K562 (cell line): ENCODE measurements at regions not wholly inside any gene's neighbourhood (a gene's known extent, or its start where the extent isn't known, plus 50 kb on each side); places are given as distances from the start of the nearest gene placed in this dataset.

Experiments used
- ATAC-seq: fragments of 200-7000 bp; cut with Tn5 transposase; 3 replicates; pipeline ENCODE4 v1.9.1; 2020; ENCODE audit warnings: moderate library complexity
- BruUV-seq: library from RNA; stranded (reverse); fragments of 400-500 nt; replicated peaks from 2 replicates; lab custom pipeline; 2021; lab: Mats Ljungman, UMichigan
- CTCF ChIA-PET: fragments of 300-600 bp; formaldehyde crosslinking; extraction: SDS; loops from one replicate; lab custom pipeline; 2021; ENCODE audit warnings: low intra/inter-chr PET ratio; lab: Yijun Ruan, JAX
- POLR2A ChIA-PET: fragments of 300-600, 350-650 bp; sonication (Branson Sonifier 250); formaldehyde crosslinking; extraction: SDS; loops from one replicate; lab custom pipeline; 2021; ENCODE audit warnings: antibody characterized with exemption, inconsistent platforms; lab: Yijun Ruan, JAX
- DNase-seq, 4 experiments: peaks; one replicate each; pipeline versions ENCODE4 v3.0.0 to v3.0.0-alpha.2; 2011 to 2018; ENCODE audit warnings: low spot score in 3 of 4, mixed read lengths in 3 of 4; ENCODE audit errors: extremely low read depth in 1 of 4
- FAIRE-seq: peaks from 2 replicates; lab custom pipeline; 2011; peaks lifted over from hg19 to GRCh38; lab: Jason Lieb, UNC
- H2AFZ ChIP-seq: 2 replicates; pipeline ENCODE4 v1.6.0; 2011; ENCODE audit warnings: low read depth, low read length, control low read depth, inconsistent platforms
- H3K27ac ChIP-seq: fragments of 200-600 bp; 3 replicates; pipeline ENCODE4 v1.8.0; 2011; ENCODE audit warnings: low read depth, mild to moderate bottlenecking, control low read depth, inconsistent platforms, low read length, moderate library complexity, mixed read lengths; ENCODE audit errors: extremely low read depth
- H3K27me3 ChIP-seq, 2 experiments: fragments of 300-600 bp in 1 of 2; 2 replicates in 1 of 2; 3 replicates in 1 of 2; pipeline versions ENCODE4 v1.6.0 to v1.8.0; 2011; ENCODE audit warnings: inconsistent platforms in 2 of 2, low read length in 2 of 2, mild to moderate bottlenecking in 1 of 2, mixed read lengths in 1 of 2, moderate library complexity in 1 of 2; ENCODE audit not compliant: control insufficient read depth in 2 of 2, insufficient read depth in 2 of 2
- H3K36me3 ChIP-seq: fragments of 300-600 bp; 3 replicates; pipeline ENCODE4 v1.8.0; 2011; ENCODE audit warnings: mild to moderate bottlenecking, low read length, inconsistent platforms; ENCODE audit not compliant: control insufficient read depth, insufficient read depth
- H3K4me1 ChIP-seq, 2 experiments: fragments of 200-600 bp in 1 of 2; replicated peaks in 1 of 2; 2 replicates in 1 of 2; 3 replicates in 1 of 2; pipeline versions ENCODE4 v1.5.1 to v1.8.0; 2011; ENCODE audit warnings: inconsistent platforms in 2 of 2, low read length in 2 of 2, mild to moderate bottlenecking in 1 of 2, mixed read lengths in 1 of 2, moderate library complexity in 1 of 2; ENCODE audit not compliant: control insufficient read depth in 2 of 2, insufficient read depth in 2 of 2
- H3K4me2 ChIP-seq: 2 replicates; pipeline ENCODE4 v1.6.1; 2011; ENCODE audit warnings: low read length, control low read depth, inconsistent platforms, mixed read lengths; ENCODE audit not compliant: insufficient read depth
- H3K4me3 ChIP-seq: fragments of 200-600 bp; sonication (generic), shearing (Covaris generic); 2 replicates; pipeline ENCODE4 v1.5.1; 2016; ENCODE audit warnings: control low read depth, inconsistent platforms
- H3K79me2 ChIP-seq: fragments of 200-600 bp; 3 replicates; pipeline ENCODE4 v1.8.0; 2011; ENCODE audit warnings: low read length, inconsistent platforms; ENCODE audit not compliant: control insufficient read depth, insufficient read depth
- H3K9ac ChIP-seq, 2 experiments: 2 replicates each; pipeline versions ENCODE4 v1.6.0 to v1.6.1; 2011; ENCODE audit warnings: low read depth in 2 of 2, low read length in 2 of 2, control low read depth in 1 of 2, inconsistent platforms in 1 of 2, mild to moderate bottlenecking in 1 of 2, mixed read lengths in 1 of 2; ENCODE audit not compliant: insufficient read depth in 1 of 2
- H3K9me1 ChIP-seq: one replicate; pipeline ENCODE4 v1.6.0; 2011; ENCODE audit warnings: inconsistent platforms, mild to moderate bottlenecking, low read length, moderate library complexity; ENCODE audit not compliant: control insufficient read depth, insufficient read depth
- H3K9me3 ChIP-seq: replicated peaks from 2 replicates; pipeline ENCODE4 v1.5.1; 2011; ENCODE audit warnings: low read depth, low read length, inconsistent platforms; ENCODE audit not compliant: control insufficient read depth, insufficient read depth
- H4K20me1 ChIP-seq: replicated peaks from 2 replicates; pipeline ENCODE4 v1.6.1; 2011; ENCODE audit warnings: low read length, inconsistent platforms, mixed read lengths; ENCODE audit not compliant: control insufficient read depth, insufficient read depth
- BCOR ChIP-seq: fragments of 450-650 bp; IDR thresholded peaks from 2 replicates; pipeline ENCODE4 v1.6.1; 2016
- ELF1 ChIP-seq: fragments of 200-800 bp; sonication (Bioruptor generic); IDR thresholded peaks from 2 replicates; pipeline ENCODE4 v1.6.1; 2016; ENCODE audit warnings: missing genetic modification characterization, missing compliant biosample characterization
- NFE2L1 ChIP-seq: fragments of 450-650 bp; IDR thresholded peaks from 2 replicates; pipeline ENCODE4 v1.6.1; 2016; ENCODE audit warnings: missing genetic modification characterization, low read depth, mild to moderate bottlenecking, missing compliant biosample characterization, moderate library complexity, borderline replicate concordance
- RHOXF2B ChIP-seq: fragments of 250-450 bp; sonication (Bioruptor Pico); conservative IDR thresholded peaks from 2 replicates; pipeline ENCODE4 v1.5.1; 2021
- ZEB2 ChIP-seq: fragments of 450-650 bp; IDR thresholded peaks from 2 replicates; pipeline ENCODE4 v1.6.1; 2016
- ZNF184 ChIP-seq: sonication (generic); formaldehyde crosslinking; IDR thresholded peaks from 2 replicates; pipeline ENCODE4 v1.5.0; 2020; ENCODE audit warnings: missing genetic modification reagents
- WGBS: fragments of 100-300 bp; shearing (Covaris generic); methylation state at CpG from one replicate; pipeline ENCODE4 v1.1.6; 2016; ENCODE audit warnings: low coverage, mixed read lengths; ENCODE audit not compliant: insufficient coverage; ENCODE audit errors: missing lambda C conversion rate; 5-methylcytosine and 5-hydroxymethylcytosine counted together
- in situ Hi-C: fragments of 300-500 bp; cut with MboI; formaldehyde crosslinking; loops from 4 replicates; pipeline ENCODE4 v1.15.0; 2018; ENCODE audit warnings: inconsistent platforms, mixed read lengths
- intact Hi-C: fragments of 100-400 bp; cut with micrococcal nuclease; formaldehyde crosslinking; loops from 2 replicates; pipeline ENCODE4 v1.14.2; 2022
- TF ChIP-seq, protein P1 (sequence below): fragments of 150-350 bp; IDR thresholded peaks from 2 replicates; pipeline ENCODE4 v1.6.1; 2014; ENCODE audit warnings: low read depth, mild to moderate bottlenecking, low read length, borderline replicate concordance
- TF ChIP-seq, protein P2 (sequence below), 2 experiments: fragments of 200-800 bp in 1 of 2; sonication (Bioruptor generic) in 1 of 2; sonication (generic) in 1 of 2; formaldehyde crosslinking in 1 of 2; IDR thresholded peaks in 1 of 2; conservative IDR thresholded peaks in 1 of 2; 2 replicates each; pipeline versions ENCODE4 v1.5.0 to v1.6.1; 2016 to 2020; ENCODE audit warnings: missing compliant biosample characterization in 1 of 2, missing genetic modification characterization in 1 of 2, missing genetic modification reagents in 1 of 2

DNA sequence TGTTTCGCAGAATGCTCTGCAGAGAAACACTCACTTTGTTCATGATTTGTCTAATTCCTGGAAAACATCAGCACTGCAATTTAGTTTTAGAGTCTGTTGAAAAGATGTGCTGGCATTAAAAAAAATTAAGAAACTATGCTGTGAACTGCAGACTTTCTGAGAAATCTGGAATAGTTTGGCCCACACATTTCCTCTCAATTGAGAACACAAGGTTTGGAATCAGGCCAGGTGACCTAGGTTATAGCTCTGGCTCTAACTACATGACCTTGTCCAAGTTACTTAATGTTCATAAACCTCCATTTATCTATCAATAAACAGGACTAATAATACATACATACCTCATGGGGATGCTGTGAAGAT, 61.4 kb upstream of the ENPEP start:
- in situ Hi-C loops: no loop called here
- 6% methylated on average over 1 of the region's 1 CpG for WGBS
- Histone ChIP-seq H3K9me1 (no peaks in the 10 kb centered on the region), H3K36me3 (no peaks in the 10 kb centered on the region), H4K20me1 (no peaks in the 10 kb centered on the region), H3K79me2 (no peaks in the 10 kb centered on the region), H3K4me1 (peaks cover 0 to 4% of the 10 kb centered on the region in 2 experiments; a peak in 2 of 5 replicates), H3K4me2 (no peak overlapping the region), H3K9me3 (no peaks in the 10 kb centered on the region), H3K9ac (no peak overlapping the region), H3K27me3 (peaks cover 0 to 5% of the 10 kb centered on the region in 2 experiments; a peak in 2 of 5 replicates), H3K4me3 (no peak overlapping the region), H3K27ac (no peak overlapping the region), H2AFZ (no peak overlapping the region)
- FAIRE-seq: no peak
- CTCF ChIA-PET: no interaction called here
- BruUV-seq: no TSS peak
- DNase-seq: no peak
- intact Hi-C loops: no loop called here
- POLR2A ChIA-PET: no interaction called here
- no peak for ATAC-seq
- TF ChIP-seq RHOXF2B (CRISPR knock-in tag) (no peak), ELF1 (tag) (no peak), NFE2L1 (tag) (no peak), ZNF184 (no peak), BCOR (no peak), ZEB2 (no peak)
- TF ChIP-seq, protein P1, sequence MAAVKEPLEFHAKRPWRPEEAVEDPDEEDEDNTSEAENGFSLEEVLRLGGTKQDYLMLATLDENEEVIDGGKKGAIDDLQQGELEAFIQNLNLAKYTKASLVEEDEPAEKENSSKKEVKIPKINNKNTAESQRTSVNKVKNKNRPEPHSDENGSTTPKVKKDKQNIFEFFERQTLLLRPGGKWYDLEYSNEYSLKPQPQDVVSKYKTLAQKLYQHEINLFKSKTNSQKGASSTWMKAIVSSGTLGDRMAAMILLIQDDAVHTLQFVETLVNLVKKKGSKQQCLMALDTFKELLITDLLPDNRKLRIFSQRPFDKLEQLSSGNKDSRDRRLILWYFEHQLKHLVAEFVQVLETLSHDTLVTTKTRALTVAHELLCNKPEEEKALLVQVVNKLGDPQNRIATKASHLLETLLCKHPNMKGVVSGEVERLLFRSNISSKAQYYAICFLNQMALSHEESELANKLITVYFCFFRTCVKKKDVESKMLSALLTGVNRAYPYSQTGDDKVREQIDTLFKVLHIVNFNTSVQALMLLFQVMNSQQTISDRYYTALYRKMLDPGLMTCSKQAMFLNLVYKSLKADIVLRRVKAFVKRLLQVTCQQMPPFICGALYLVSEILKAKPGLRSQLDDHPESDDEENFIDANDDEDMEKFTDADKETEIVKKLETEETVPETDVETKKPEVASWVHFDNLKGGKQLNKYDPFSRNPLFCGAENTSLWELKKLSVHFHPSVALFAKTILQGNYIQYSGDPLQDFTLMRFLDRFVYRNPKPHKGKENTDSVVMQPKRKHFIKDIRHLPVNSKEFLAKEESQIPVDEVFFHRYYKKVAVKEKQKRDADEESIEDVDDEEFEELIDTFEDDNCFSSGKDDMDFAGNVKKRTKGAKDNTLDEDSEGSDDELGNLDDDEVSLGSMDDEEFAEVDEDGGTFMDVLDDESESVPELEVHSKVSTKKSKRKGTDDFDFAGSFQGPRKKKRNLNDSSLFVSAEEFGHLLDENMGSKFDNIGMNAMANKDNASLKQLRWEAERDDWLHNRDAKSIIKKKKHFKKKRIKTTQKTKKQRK: no peak
- TF ChIP-seq, protein P2, sequence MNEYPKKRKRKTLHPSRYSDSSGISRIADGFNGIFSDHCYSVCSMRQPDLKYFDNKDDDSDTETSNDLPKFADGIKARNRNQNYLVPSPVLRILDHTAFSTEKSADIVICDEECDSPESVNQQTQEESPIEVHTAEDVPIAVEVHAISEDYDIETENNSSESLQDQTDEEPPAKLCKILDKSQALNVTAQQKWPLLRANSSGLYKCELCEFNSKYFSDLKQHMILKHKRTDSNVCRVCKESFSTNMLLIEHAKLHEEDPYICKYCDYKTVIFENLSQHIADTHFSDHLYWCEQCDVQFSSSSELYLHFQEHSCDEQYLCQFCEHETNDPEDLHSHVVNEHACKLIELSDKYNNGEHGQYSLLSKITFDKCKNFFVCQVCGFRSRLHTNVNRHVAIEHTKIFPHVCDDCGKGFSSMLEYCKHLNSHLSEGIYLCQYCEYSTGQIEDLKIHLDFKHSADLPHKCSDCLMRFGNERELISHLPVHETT (CRISPR knock-in tag; conservative IDR thresholded peaks at IDR 0.05 in 1 of 2, IDR thresholded peaks at IDR 0.05 in 1 of 2): no peak
